Fibroblast of skin of scalp (primary cell): ENCODE measurements at regions not wholly inside any gene's neighbourhood (a gene's known extent, or its start where the extent isn't known, plus 50 kb on each side); places are given as distances from the start of the nearest gene placed in this dataset.
"Not testable (repeated sequence)": the region's sequence is repeated elsewhere in the genome, so short reads cannot be mapped to it uniquely, and the experiment has no call there.

ENCODE experiments used
- DNase-seq: peaks from one replicate; pipeline ENCODE4 v3.0.0-alpha.2; 2013

DNA sequence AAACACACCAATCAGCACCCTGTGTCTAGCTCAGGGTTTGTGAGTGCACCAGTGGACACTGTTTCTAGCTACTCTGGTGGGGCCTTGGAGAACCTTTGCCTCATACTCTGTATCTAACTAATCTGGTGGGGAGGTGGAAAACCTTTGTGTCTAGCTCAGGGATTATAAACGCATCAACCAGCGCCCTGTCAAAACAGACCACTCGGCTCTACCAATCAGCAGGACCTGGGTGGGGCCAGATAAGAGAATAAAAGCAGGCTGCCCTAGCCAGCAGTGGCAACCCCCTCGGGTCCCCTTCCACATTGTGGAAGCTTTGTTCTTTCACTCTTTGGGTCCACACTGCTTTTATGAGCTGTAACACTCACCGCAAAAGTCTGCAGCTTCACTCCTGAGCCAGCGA lies 121.8 kb downstream of the FSCB start:
- not testable (repeated sequence) for DNase-seq

- not testable (repeated sequence) for DNase-seq
Observed at GRCh38 chr14:44384601-44385293, 122.3 kb downstream of the FSCB start.

DNA sequence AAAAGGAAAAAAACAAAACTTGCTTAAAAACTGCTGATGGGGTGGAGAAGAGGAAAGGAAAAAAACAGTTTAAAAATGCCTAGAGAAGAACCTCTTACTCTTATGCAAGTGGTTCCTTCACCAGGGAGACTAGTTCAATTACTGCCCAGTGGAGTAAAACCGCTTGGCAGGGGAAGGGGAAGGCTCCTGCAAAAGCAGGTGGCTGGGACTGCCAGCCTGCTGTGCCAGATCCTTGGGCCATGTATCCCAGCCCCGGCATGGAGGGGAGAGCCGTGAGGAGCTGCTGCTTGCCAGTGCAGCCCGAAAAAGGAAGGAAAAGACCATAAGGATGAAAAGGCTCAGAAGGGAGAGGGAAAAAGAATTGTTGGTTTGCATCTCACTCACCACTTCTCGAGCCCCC lies 123.0 kb downstream of the FSCB start:
- DNase-seq = no peak

- DNase-seq = no peak
Observed at GRCh38 chr14:44383636-44384035, 123.4 kb downstream of the FSCB start.

DNA sequence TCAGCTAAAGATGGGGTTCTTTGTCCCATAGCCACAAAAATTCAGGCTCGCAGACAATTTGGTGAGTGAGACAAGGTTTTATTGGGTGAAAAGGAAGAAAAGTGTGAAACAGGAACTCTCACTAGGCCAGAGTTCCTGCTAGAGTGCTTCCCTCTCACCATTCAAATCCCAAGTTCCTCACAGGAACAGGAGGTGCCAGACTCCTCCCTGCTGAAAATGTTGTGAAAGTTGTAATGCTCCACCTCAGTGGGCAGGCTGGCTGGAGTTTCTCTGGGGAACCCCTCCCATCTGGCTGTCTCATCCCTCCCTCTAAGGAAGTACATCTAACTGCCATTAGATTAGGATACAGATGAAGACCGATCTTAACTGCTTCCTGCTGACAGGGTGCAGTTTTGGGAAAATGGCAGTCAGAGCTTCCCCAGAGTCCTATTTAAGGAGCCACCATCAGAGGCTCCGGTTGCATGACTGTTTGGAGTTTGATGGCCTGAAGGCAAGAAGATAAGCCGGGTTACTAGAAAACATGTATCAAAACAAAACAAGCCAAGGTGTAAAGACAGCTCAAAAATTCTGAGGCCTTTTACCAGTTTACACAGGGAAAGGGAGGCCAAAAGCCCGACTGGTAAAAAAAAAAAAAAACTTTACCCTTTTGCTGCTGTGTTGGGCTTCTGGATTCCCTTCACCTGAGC lies 127.6 kb downstream of the FSCB start:
- DNase-seq = no peak

DNA sequence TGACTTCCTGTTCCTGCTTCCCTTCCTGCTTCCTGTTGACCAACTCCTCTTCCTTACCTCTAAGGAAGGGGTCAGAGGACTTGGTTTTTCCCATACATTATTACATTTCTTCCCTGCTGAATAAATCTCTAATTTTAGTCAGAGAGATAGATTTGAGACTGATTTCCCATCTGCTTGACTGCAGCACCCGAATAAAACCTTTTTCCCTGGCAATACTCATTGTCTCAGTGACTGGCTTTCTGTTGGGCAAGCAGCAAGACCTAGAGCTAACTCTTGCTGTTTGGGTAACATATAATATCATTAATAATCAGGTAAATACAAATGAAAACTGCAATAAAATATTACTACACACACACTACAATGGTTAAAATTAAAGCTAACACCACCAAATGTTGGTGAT lies 132.2 kb downstream of the FSCB start:
- DNase-seq = no peak

- no peak for DNase-seq
Observed at GRCh38 chr14:44372807-44373489, 134.1 kb downstream of the FSCB start.

DNA sequence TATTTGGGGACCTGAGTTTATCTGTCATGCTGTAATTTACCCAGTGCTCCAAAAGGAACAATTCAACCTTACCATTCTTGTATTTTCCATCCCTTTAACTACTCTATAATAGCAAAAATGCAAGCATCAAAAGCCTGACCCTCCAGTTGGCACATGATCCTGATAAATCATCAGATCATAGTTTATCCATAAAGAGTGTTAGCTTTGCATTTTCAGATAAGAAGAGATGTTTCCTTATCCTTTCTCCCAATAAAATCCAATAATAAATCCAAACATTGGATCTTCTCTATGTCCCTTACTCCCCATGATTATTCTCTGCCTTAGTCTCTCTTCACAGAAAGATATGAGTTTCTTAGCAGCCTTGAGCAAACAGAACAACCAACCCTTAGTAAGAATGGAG lies 134.9 kb downstream of the FSCB start:
- DNase-seq = no peak

- no peak for DNase-seq
Observed at GRCh38 chr14:44370727-44371126, 136.4 kb downstream of the FSCB start.

DNA sequence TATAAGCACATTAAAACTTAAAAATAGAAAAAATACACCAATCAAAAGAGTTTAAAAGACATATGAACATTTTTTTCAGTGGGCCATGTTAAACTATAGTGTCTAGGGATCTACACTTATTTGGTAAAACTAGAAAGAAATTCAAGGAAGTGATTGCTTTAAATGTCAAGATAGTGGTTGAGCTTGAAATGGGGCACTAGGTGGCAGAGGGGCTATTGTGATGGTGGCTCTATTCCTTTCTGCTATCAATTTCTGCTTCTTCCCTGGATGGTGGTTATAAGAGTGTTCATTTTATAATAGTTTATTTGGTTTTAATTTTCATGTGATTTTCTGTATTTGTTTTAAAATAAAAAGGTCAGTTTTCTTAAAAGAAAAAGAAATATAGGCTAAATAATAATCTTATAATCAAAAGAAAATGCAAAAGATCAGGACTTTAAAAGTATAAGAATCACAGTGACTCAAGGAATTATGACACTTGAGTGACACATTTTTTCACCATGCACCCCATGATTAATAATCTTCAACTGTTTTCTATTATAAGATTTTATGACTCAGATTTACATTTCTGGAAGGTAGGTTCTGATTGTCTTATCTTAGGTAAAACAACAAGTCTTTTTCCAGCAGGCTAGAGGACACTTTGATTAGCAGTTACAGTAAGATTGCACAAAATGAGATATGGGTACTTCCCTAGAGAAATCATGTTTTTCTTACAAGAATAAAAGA lies 137.5 kb downstream of the FSCB start:
- no peak for DNase-seq

- DNase-seq = no peak
Observed at GRCh38 chr14:44361083-44361482, 146.0 kb downstream of the FSCB start.

GRCh38 chr14:44353805-44354204 lies 153.3 kb downstream of the FSCB start:
- DNase-seq = peak; percentile 2

GRCh38 chr14:44352201-44352600 lies 154.9 kb downstream of the FSCB start:
- no peak for DNase-seq

DNA sequence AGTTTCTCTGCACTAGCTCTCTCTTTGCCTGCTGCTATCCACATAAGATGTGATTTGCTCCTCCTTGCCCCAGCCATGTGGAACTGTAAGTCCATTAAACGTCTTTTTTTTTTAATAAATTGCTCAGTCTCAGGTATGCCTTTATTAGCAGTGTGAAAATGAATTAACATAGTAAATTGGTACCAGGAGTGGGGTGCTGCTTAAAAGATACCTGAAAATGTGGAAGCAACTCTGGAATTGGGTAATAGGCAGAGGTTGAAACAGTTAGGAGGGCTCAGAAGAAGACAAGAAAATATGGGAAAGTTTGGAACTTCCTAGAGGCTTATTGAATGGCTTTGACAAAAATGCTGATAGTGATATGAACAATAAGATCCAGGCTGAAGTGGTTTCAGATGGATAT lies 159.8 kb downstream of the FSCB start:
- DNase-seq = no peak

DNA sequence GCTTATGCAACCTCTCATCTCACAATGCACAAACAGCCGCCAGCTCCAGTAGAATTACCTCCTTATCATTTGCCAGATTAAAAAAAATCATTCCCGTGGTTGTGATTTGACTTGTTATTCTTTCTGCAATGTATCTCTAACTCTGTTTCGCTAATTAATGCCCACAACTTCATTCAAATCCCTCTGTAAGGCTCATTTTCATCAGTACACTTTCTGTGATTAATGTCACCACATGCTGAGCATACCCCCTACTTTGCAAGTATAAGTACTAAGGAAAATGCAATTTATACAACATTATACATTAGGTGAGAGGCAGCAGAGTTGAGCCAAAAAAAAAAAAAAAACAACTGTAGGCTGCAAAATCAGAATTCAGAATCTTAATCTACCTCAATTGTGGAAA lies 166.0 kb downstream of the FSCB start:
- no peak for DNase-seq

DNA sequence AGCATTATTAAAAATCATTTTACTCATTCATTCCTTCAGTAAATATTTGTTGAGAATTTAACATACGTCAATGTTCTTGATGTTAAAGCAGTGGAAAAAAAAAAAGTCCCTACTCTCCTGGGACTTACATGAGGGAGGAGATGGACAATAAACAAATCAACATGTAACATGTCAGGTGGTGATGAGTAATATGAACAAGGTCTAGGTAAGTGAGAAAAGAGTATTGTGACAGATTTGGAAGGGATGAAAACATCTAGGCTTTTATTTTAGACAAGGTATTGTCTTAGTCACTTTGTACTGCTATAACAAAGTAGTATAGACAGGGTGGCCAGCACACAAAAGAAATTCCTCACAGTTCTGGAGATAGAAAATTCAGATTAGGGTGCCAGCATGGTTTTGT lies 167.2 kb downstream of the FSCB start:
- DNase-seq = no peak

DNA sequence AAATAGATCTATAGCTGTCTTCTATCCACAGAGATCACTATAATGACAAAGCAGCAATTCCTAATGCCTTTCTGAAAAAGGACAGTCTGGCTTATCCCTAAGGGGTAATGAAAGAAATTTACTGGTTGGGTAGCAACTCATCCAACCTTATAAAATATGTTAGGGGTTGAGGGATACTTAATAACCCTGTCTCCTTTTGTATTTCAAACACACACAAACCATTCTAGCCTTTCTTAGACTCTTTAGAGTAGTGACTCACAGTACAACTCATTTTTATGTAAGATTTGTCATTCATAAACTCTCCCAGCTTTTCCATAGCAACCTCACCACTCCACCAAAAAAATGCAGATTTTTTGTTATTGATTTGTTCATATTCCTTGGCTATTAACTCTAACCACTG lies 167.9 kb downstream of the FSCB start:
- DNase-seq = no peak

- no peak for DNase-seq
Observed at GRCh38 chr14:44317441-44317746, 189.7 kb downstream of the FSCB start.

DNA sequence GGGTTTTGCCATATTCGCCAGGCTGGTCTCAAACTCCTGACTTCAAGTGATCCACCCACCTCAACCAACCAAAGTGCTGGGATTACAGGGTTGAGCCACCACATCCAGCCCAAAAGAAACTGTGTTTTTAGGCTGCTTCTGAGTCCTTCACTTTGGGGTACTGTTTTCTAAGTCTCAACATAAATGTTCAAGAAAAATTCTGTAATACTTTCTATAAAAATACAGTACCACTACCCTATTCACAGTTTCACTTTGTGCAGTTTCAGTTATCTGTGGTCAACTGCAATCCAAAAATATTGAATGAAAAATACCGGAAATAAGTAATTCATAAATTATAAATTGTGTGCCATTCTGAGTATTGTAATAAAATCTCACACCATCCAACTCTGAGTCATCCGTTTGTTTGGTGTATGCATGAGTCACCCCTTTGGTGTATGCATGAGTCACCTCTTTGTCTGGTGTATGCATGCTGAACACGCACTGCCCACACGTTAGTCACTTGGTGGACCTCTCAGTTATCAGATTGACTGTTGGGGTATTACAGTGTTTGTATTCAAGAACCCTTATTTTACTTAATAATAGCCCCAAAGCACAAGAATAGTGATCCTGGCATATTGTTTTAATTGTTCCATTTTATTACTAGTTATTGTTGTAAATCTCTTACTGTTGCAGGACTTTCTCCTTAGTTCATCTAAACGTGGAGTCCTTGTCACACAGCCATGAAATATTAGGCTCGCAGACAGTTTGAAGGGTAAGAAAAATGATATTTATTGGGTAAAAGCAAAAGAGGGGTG lies 190.2 kb downstream of the FSCB start:
- DNase-seq = peak; percentile 82

DNA sequence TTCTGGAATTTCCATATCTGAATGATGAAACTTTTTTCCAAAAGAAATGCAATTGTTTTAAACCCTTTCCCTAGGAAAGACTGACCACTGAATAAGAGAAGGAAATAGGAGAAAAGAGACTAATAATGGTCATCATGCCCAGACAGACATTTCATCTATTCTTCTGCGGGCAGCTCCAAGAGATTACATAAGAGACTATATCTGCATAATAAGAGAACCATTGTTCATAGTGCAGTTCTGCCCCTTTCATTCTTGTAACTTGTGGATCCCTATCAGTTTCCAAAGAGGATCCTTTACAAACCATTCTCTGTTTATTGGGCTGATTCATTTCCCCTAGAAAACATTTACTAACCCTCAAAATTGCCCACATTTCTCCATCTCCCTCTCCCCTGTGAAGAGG lies 197.8 kb downstream of the FSCB start:
- no peak for DNase-seq

DNA sequence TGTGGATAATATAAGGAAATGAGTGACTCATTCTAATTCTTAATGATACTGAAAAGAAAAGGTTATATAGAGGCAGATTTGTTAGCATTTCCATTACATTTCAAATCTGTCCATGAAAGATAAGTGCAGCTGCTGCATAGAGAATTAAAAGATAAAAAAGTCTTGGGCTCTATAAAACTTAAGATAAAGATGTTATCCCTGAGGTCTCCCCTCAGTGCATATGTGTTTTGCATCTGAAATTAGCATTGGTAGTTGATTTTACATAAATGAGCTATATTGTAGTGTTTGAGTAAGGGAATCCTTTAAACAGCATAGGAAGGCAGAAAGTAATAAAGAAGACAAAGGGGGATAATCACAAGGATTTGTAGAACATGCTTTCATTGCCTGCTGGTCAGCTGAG lies 206.2 kb downstream of the FSCB start:
- DNase-seq = no peak

DNA sequence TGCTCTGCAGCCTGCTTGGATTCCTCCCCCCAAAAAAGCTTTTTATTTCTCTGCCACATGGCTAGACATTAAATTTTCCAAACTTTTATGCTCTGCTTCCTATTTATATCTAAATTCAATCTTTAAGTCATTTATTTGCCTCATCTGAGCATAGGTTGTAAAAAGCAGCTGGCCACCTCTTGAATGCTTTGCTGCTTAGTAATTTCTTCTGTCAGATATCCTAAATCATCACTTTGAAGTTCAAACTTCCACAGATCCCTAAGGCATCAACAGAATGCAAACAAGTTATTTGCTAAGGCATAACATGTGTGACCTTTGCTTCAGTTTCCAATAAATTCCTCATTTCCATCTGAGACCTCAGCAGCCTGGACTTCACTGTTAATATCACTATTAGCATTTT lies 209.6 kb downstream of the FSCB start:
- no peak for DNase-seq
